HG02610 (cell line): ENCODE measurements at regions not wholly inside any gene's neighbourhood (a gene's known extent, or its start where the extent isn't known, plus 50 kb on each side); places are given as distances from the start of the nearest gene placed in this dataset.
"Not testable (repeated sequence)": the region's sequence is repeated elsewhere in the genome, so short reads cannot be mapped to it uniquely, and the experiment has no call there.

Source experiments
- ATAC-seq: cut with Tn5 transposase; IDR thresholded peaks from one replicate; pipeline ENCODE4 v1.9.1; 2021; ENCODE audit warnings: mild to moderate bottlenecking, moderate library complexity; ENCODE audit not compliant: unreplicated experiment

GRCh38 chr22:25449781-25450317, 114.6 kb upstream of the GRK3 start:
- no peak for ATAC-seq

DNA sequence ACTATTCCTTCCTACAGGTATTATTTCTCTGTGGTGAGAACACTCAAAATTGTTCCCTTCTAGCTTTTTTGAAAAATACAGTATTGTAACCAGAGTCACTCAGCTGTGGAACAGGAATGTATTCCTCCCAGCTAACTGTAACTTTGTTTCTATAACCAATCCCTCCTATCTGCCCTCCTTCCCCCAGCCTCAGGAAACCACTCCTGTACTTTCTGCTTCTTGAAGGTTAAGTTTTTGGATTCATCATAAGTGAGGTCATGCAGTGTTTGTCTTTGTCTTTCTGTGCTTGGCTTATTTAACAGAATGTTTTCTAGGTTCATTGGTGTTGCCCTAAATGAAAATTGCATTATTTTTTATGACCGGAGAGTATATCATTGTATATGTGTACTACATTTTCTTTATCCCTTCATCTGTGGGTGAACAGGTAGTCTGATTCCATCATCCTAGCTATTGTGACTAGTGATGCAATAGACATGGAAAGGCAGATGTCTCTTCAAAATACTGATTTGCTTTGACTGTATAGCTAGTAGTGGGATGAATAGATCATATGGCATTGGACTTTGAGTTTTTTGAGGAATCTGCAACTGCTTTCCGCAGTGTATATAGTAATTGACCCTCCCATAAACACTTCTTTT, 112.9 kb upstream of the GRK3 start:
- no peak for ATAC-seq

DNA sequence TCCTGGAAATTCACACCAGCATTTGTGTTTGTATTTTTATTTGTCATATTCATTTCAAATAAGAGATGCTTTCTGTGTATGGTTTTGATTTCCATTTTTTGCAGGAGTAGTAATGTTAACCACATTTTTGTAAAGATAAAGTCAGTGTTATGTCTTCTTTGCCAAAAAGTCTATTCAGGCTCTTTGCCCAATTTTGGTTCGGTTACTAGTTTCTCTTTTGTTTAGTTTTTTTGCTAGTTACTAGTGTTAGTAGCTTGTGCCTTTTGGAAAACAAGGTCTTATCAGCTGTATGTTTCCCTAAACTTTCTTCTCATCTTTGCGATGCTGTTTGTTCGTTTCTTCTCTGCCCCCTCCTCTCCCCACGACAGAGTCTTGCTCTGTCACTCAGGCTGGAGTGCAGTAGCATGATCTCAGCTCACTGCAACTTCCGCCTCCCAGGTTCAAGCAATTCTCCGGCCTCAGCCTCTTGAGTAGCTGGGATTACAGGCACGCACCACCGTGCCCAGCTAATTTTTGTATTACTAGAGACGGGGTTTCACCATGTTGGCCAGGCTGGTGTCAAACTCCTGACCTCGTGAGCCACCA, 112.3 kb upstream of the GRK3 start:
- ATAC-seq = no peak

GRCh38 chr22:25453058-25453457, 111.4 kb upstream of the GRK3 start:
- ATAC-seq = no peak

GRCh38 chr22:25453557-25453956, 110.9 kb upstream of the GRK3 start:
- ATAC-seq = no peak

DNA sequence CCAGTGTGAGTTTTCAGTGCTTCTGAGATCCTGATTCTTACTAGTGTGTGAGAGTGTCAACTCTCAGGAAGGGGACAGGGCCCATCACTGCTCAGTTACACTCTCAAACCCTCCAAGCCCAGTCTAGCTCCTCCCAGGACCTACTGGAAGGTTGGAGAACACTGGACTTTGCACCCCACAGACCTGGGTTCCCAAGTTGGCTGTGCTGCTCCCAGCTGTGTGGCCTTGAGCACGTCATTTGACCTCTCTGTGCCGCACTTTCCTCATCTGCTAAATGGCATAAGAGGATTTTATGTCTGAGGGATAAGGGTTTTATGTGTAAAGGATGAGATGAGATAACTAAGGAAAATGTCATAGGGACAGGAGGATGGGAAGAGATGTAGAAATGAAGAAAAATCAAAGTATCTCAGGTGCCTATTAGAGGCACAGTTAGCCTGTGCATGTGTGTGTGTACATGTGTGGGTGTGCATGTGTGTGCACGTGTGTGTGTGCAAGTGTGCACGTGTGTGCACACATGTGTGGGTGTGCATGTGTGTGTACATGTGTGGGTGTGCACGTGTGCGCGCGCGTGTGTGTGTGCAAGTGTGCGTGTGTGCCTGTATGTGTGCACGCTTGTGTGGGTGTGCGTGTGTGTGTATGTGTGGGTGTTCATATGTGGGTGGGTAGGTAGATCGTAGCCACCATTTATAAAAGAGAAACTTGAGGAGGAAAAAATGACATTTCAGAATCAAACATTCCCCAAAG, 108.0 kb upstream of the GRK3 start:
- ATAC-seq = not testable (repeated sequence)

DNA sequence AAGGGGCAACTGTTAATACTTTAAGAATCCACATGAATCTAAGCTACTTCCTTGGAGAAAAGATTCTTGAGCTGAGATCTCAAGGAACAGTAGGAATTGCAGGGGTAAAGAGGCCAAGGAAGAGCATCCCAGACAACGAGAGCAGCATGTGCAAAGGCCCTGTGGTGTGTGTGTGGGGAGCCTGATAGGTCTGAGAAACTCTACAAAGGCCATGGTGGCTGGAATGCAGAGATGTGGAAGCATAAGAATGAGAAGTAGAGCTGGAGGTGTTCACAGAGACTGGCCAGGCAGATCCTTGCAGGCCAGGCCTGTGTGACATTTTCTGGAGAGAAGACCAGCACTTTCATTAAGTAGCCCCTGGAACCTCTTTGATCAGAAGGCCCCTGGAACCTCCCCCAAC, 105.8 kb upstream of the GRK3 start:
- ATAC-seq = not testable (repeated sequence)

DNA sequence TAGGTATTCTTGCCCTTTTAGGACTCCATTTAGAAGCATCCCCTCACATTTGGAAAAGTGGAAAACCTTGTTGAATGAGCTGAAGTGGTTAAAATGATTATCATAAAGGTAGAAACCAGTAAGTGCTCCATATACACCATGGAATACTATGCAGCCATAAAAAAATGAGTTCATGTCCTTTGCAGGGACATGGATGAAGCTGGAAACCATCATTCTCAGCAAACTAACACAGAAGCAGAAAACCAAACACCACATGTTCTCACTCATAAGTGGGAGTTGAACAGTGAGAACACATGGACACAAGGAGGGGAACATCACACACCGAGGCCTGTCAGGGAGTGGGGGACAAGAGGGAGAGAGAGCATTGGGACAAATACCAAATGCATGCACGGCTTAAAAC, 103.8 kb upstream of the GRK3 start:
- ATAC-seq = not testable (repeated sequence)

DNA sequence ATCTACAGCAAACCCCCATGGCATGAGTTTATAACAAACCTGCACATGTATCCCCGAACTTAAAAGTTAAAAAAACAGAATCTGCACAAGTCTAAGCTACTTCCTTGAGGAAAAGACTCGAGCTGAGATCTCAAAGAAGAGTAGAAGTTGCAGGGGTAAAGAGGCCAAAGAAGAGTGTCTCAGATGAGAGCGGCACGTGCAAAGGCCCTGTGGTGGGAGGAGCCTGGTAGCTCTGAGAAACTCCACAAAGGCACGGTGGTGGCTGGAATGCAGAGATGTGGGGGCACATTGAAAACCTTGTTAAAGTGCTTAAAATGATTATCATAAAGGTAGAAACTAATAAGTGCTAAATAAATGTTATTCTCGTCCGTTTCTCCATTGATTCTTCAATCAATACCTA, 103.2 kb upstream of the GRK3 start:
- ATAC-seq = no peak

DNA sequence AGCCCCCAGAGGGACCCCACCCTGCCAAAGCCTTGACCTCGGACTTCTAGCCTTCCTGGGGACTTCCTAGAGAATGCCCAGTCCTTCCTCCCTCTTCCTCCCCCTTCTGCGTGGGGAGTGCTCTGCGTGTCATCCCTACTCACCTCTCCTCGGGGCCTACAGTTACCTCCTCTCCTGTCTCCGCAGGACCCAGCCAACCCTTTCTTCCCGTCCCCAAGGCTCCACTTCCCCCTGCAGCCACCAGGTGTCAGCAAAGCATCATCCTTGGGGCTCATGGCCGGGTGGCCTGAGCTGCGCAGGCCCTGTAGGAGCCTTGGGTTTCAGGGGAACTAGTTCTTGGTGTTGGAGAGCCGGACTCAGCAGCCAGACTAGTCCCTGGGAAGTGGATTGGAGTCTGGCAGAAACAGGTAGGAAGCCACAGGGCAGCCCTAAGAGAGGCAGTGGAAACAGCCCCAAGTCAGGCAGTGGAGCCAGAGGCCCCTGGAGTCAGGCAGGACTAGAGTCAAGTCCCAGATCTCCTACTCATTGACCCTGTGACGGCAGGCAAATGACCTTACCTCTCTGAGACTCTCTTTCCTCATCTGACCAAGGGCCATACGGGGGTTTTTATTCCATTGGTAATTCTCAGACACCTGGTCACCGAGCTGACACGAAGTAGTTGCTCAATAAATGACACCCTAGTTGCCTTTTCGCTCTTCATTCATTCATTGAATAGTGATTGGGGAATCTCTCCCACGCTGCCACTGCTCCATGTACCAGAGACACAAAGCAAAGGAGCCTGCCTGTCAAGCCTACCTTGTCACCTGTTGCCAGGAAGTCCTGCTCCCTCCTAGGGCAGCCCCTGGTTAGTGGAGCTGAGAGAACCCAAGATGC, 101.8 kb upstream of the GRK3 start:
- peak; percentile 55 for ATAC-seq

DNA sequence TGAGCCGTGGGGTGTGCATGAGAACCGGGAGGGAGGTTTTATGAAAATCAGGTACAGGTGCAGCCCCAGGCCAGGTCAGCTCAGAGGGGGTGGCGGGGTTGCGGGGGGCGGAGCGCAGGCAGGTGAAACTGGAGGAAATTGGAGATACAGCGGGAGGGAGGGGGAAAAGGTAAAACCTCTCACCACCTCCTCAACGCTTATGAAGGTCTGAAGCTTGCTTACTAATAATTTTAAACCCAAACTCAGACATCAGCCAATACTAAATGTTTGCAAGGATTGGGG, 101.2 kb upstream of the GRK3 start:
- not testable (repeated sequence) for ATAC-seq

DNA sequence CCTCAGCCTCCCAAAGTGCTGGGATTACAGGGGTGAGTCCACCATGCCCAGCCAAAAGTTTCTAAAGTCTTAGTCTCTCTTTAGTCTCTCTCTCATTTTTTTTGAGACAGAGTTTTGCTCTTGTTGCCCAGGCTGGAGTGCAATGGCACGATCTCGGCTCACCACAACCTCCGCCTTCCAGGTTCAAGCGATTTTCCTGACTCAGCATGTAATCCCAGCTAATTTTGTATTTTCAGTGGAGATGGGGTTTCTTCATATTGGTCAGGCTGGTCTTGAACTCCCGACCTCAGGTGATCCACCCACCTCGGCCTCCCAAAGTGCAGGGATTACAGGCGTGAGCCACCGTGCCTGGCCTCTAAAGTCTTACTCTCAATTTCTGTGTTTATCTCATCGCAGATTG, 100.1 kb upstream of the GRK3 start:
- not testable (repeated sequence) for ATAC-seq

GRCh38 chr22:25465949-25466348, 98.5 kb upstream of the GRK3 start:
- ATAC-seq = no peak

- no peak for ATAC-seq
Observed at GRCh38 chr22:25472382-25472781, 92.1 kb upstream of the GRK3 start.

DNA sequence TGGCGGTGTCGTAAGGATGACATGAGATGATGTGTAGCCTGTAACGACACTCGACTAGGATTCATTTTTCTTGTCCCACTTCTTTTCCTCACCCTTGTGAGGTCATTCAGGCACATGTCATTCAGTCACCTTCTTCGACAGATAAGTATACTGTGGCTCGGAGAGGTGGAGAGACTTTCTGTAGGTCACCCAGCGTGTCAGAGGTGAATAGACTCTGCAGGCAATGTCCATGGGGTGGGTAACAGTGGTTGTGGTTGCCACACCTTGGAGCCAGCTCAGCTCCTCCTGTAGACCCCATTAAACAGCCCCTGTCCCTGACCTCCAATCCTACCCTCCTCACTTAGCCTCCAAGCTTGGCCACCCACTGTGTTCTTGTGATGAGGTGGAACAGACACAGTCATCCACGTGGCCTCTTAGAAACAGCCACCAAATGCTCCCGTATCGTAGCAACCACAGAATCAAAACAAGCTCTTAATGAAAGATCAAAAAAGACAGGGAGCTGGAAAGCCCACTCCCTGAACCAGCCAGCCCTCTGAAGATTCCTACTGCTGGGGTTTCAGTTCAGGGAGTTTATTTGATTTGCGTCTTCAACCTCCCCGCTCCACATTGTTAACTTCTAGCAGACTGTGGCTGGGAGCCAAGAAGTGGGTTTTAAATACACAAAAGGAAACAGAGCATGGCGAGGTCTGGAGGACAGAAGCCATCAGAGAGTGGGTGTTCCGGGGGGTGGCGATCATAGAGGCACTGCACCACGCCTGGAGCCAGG, 89.0 kb upstream of the GRK3 start:
- ATAC-seq = no peak

DNA sequence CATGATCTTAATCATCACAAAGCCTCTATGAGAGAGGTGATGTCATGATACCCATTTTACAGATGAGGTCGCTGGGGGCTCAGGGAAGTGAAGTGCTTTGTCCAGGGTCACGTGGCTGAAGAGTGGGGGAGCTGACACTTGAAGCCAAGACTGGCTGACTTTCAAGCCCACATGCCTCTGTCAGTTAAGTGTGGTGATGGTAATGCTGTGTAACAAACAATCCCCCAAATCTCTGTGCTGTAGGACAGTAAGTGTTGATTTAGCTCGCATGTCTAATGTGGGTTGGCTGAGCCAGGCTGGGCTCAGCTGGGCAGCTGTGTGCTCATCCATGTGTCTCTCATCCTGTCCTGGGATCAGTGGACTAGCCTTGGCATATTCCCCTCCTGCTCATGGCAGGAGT, 87.1 kb upstream of the GRK3 start:
- no peak for ATAC-seq

GRCh38 chr22:25478111-25478510, 86.4 kb upstream of the GRK3 start:
- no peak for ATAC-seq

GRCh38 chr22:25478528-25478927, 85.9 kb upstream of the GRK3 start:
- no peak for ATAC-seq

DNA sequence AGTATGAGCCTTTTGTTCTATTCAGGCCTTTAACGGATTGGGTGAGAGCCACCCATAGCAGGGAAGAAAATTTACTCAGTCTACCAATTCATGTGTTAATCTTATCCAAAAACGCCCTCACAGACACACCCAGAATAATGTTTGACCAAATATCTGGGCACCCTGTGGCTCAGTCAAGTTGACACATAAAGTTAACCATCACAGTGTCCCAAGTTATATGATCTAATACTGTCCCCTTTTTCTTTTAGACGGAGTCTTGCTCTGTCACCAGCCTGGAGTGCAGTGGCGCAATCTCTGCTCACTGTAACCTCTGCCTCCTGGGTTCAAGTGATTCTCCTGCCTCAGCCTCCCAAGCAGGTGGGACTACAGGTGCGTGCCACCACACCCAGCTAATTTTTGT, 83.6 kb upstream of the GRK3 start:
- ATAC-seq = not testable (repeated sequence)

DNA sequence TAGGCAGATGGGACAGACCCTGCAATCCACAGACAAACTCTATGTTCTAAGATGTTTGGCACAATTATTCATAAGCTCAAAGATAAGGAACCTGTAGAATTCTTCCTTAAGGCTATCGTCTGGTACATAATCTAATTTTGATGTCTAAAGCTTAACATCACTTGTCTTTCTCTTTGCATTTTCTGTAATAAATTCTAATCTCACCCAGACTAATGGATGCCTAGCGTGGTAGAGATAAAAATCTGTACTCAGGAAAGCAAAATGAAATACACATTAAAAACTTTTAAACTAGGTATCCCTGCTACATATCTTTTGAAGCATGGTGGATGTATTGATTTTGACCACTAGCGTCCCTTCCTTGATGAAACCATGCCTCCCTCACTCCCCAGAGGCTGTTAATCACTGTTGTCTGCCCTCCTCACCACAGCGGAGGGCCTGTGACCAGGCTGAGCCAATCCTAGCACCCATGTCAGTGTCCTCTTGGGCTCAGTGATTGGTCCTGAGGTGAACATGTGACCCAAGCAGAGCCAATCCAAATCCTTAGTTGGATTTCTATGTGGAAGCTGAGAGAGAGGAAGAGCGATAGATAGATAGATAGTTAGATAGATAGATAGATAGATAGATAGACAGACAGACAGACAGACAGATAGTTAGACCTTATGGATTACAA, 82.2 kb upstream of the GRK3 start:
- ATAC-seq = no peak
